ENCODE measurements at regions not wholly inside any gene's neighbourhood (a gene's known extent, or its start where the extent isn't known, plus 50 kb on each side); places are given as distances from the start of the nearest gene placed in this dataset.

DNA sequence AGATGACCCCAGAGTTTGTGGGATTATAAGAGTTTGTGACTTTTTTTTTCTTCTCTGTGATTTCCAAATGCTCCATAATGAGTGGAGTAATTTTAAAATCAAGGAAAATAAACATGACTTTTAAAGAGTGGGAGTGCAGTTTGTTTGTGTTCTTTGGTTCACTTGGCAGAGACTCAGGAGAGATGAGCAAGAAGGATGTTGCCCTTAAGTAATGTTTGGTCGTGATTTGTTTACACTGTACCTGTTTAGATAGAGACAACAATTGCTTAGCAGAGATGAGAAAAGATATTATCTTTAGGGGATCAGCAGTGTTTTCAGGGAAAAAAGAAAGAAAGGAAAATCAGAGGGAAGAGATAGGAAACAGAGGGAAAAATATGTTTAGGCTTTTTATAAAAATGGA lies 170.8 kb downstream of the ADSS2 start:
- no peak overlapping the region for H3K4me3 ChIP-seq (replicated peaks; ENCODE audit: low read depth, low read length)
- no peak for DNase-seq (ENCODE audit: extremely low read depth, low read depth)
- TF ChIP-seq, protein P1, sequence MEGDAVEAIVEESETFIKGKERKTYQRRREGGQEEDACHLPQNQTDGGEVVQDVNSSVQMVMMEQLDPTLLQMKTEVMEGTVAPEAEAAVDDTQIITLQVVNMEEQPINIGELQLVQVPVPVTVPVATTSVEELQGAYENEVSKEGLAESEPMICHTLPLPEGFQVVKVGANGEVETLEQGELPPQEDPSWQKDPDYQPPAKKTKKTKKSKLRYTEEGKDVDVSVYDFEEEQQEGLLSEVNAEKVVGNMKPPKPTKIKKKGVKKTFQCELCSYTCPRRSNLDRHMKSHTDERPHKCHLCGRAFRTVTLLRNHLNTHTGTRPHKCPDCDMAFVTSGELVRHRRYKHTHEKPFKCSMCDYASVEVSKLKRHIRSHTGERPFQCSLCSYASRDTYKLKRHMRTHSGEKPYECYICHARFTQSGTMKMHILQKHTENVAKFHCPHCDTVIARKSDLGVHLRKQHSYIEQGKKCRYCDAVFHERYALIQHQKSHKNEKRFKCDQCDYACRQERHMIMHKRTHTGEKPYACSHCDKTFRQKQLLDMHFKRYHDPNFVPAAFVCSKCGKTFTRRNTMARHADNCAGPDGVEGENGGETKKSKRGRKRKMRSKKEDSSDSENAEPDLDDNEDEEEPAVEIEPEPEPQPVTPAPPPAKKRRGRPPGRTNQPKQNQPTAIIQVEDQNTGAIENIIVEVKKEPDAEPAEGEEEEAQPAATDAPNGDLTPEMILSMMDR (IDR thresholded peaks at IDR 0.05; ENCODE audit: low read depth, low read length, missing control alignments) = no peak

- TF ChIP-seq, protein P1 (IDR thresholded peaks at IDR 0.05; ENCODE audit: low read depth, low read length, missing control alignments) = no peak
- no peak overlapping the region for H3K4me3 ChIP-seq (replicated peaks; ENCODE audit: low read depth, low read length)
- DNase-seq (ENCODE audit: extremely low read depth, low read depth) = no peak
These were observed 167.9 kb downstream of the ADSS2 start for GRCh38 chr1:244283772-244284171.

GRCh38 chr1:244284641-244285156 lies 167.0 kb downstream of the ADSS2 start:
- DNase-seq (ENCODE audit: extremely low read depth, low read depth) = no peak
- TF ChIP-seq, protein P1 (IDR thresholded peaks at IDR 0.05; ENCODE audit: low read depth, low read length, missing control alignments) = no peak

GRCh38 chr1:244286341-244286740 lies 165.4 kb downstream of the ADSS2 start:
- TF ChIP-seq, protein P1 (IDR thresholded peaks at IDR 0.05; ENCODE audit: low read depth, low read length, missing control alignments) = no peak
- H3K4me3 ChIP-seq (replicated peaks; ENCODE audit: low read depth, low read length) = no peak overlapping the region
- DNase-seq (ENCODE audit: extremely low read depth, low read depth) = no peak

More at GRCh38 chr1:244284641-244285156, 167.0 kb downstream of the ADSS2 start:
- H3K4me3 ChIP-seq (replicated peaks; ENCODE audit: low read depth, low read length) = no peak overlapping the region

DNA sequence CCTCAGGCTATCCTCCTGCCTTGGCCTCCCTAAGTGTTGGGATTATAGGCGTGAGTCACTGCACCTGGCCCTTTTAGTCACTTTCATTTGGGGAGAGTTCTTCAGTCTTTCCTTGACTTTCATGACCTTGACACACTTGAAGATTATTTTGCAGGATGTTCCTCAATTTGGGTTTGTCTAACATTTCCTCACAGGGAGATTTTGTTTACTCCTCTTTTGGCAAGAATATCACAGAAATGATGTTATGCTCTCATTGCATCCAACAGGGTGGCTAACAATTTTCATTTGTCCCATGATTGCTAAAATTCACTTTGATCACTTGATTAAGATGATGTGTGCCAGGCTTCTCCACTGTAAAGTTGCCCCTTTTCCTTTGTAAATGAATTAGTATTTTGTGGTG lies 164.0 kb downstream of the ADSS2 start:
- DNase-seq (ENCODE audit: extremely low read depth, low read depth) = no peak
- TF ChIP-seq, protein P1 (IDR thresholded peaks at IDR 0.05; ENCODE audit: low read depth, low read length, missing control alignments) = no peak
- H3K4me3 ChIP-seq (replicated peaks; ENCODE audit: low read depth, low read length) = no peak overlapping the region

GRCh38 chr1:244288663-244289062 lies 163.0 kb downstream of the ADSS2 start:
- TF ChIP-seq, protein P1 (IDR thresholded peaks at IDR 0.05; ENCODE audit: low read depth, low read length, missing control alignments) = no peak
- no peak overlapping the region for H3K4me3 ChIP-seq (replicated peaks; ENCODE audit: low read depth, low read length)
- DNase-seq (ENCODE audit: extremely low read depth, low read depth) = no peak
